Tibial nerve (tissue), 4 donors: ENCODE measurements at regions not wholly inside any gene's neighbourhood (a gene's known extent, or its start where the extent isn't known, plus 50 kb on each side); places are given as distances from the start of the nearest gene placed in this dataset.

ENCODE experiments used
- EP300 ChIP-seq, 2 donors: sonication (generic); formaldehyde crosslinking; IDR thresholded peaks; one replicate each; pipeline ENCODE4 v1.6.1; 2017; ENCODE audit warnings: antibody characterized with exemption in 2 of 2, mild to moderate bottlenecking in 1 of 2
- POLR2A ChIP-seq, 2 donors: fragments of 450-650 bp; IDR thresholded peaks; one replicate each; pipeline ENCODE4 v1.6.1; 2017; ENCODE audit warnings: antibody characterized with exemption in 2 of 2, mild to moderate bottlenecking in 2 of 2, moderate library complexity in 2 of 2
- TF ChIP-seq, protein P1 (sequence below), 5 experiments: fragments of 200-600 bp in 3 of 5; fragments of 450-650 bp in 2 of 5; sonication (generic) in 3 of 5; IDR thresholded peaks; one replicate each; pipeline ENCODE4 v1.5.1; 2016 to 2019; ENCODE audit warnings: antibody characterized with exemption in 5 of 5, mild to moderate bottlenecking in 3 of 5, moderate library complexity in 2 of 5

DNA sequence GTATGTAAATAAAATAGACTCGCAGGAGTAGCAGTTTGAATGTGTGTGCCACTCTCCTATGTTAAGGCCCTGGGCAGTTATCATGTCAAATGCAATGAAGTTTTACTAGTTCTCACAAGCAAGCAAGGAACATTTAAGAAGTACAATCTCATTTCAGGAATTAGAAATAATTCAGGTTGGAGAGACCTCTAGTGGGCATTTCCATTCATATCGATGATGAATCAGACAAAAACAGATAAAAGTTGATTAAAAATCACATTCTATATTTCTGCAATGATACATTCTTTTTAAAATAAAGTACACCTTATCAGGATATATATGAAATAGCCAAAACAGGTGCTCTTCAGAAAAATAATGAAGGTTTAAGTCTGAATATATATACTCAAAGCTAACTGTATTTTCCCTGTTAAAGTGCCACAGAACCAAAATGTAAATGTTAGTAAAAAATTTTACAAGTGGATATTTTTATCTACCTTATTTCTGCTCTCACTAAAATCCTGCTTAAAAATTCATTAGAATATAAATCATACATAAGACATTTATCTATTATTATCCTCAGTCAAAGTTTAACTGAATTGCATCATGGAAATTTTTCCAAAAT is 492.4 kb upstream of the FRG2C start:
- TF ChIP-seq, protein P1, sequence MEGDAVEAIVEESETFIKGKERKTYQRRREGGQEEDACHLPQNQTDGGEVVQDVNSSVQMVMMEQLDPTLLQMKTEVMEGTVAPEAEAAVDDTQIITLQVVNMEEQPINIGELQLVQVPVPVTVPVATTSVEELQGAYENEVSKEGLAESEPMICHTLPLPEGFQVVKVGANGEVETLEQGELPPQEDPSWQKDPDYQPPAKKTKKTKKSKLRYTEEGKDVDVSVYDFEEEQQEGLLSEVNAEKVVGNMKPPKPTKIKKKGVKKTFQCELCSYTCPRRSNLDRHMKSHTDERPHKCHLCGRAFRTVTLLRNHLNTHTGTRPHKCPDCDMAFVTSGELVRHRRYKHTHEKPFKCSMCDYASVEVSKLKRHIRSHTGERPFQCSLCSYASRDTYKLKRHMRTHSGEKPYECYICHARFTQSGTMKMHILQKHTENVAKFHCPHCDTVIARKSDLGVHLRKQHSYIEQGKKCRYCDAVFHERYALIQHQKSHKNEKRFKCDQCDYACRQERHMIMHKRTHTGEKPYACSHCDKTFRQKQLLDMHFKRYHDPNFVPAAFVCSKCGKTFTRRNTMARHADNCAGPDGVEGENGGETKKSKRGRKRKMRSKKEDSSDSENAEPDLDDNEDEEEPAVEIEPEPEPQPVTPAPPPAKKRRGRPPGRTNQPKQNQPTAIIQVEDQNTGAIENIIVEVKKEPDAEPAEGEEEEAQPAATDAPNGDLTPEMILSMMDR (IDR thresholded peaks at IDR 0.05) = peak in 2 of 5 experiments; percentile 27 to 38
- TF ChIP-seq EP300 (IDR thresholded peaks at IDR 0.05) (no peak), POLR2A (IDR thresholded peaks at IDR 0.05) (no peak)
